H1 (cell line): ENCODE measurements at regions not wholly inside any gene's neighbourhood (a gene's known extent, or its start where the extent isn't known, plus 50 kb on each side); places are given as distances from the start of the nearest gene placed in this dataset.

Source experiments
- CHD2 ChIP-seq: IDR thresholded peaks from 2 replicates; pipeline ENCODE4 v1.6.1; 2012; ENCODE audit warnings: low read length, improper control_type of control experiment
- CTBP2 ChIP-seq: IDR thresholded peaks from 2 replicates; pipeline ENCODE4 v1.7.0; 2011; ENCODE audit warnings: borderline replicate concordance, mild to moderate bottlenecking, moderate library complexity, mixed read lengths, low read length; ENCODE audit not compliant: insufficient read depth, insufficient read length
- GTF2F1 ChIP-seq: IDR thresholded peaks from 2 replicates; pipeline ENCODE4 v1.6.1; 2012; ENCODE audit warnings: low read depth, low read length, improper control_type of control experiment, borderline replicate concordance
- NRF1 ChIP-seq: IDR thresholded peaks from 2 replicates; pipeline ENCODE4 v1.6.1; 2011; ENCODE audit warnings: mild to moderate bottlenecking, low read depth, low read length, improper control_type of control experiment
- RBBP5 ChIP-seq: IDR thresholded peaks from 2 replicates; pipeline ENCODE4 v1.7.1; 2012; ENCODE audit warnings: low read depth, mild to moderate bottlenecking, inconsistent platforms, low read length, moderate library complexity, borderline replicate concordance
- SRF ChIP-seq: IDR thresholded peaks from 2 replicates; pipeline ENCODE4 v1.6.1; 2011; ENCODE audit warnings: mild to moderate bottlenecking, low read depth, low read length, moderate library complexity
- TEAD4 ChIP-seq: IDR thresholded peaks from 2 replicates; pipeline ENCODE4 v1.6.1; 2012; ENCODE audit warnings: low read depth, low read length, inconsistent platforms, mixed read lengths
- TF ChIP-seq, protein P1 (sequence below): IDR thresholded peaks from 2 replicates; pipeline ENCODE4 v1.6.1; 2012; ENCODE audit warnings: inconsistent platforms

GRCh38 chr18:1928711-1929110, 642.6 kb downstream of the METTL4 start (continued):
- no peak for TF ChIP-seq CHD2
- no peak for TF ChIP-seq CTBP2
- TF ChIP-seq NRF1 = no peak
- TF ChIP-seq, protein P1, sequence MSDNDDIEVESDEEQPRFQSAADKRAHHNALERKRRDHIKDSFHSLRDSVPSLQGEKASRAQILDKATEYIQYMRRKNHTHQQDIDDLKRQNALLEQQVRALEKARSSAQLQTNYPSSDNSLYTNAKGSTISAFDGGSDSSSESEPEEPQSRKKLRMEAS = no peak
- TF ChIP-seq GTF2F1 = no peak
- no peak for TF ChIP-seq SRF
- no peak for TF ChIP-seq RBBP5
- TF ChIP-seq TEAD4 = no peak
